COLO668 (cell line): ENCODE measurements at regions not wholly inside any gene's neighbourhood (a gene's known extent, or its start where the extent isn't known, plus 50 kb on each side); places are given as distances from the start of the nearest gene placed in this dataset.
"Not testable (repeated sequence)": the region's sequence is repeated elsewhere in the genome, so short reads cannot be mapped to it uniquely, and the experiment has no call there.

Experiments used
- DNase-seq: peaks from one replicate; lab custom pipeline; 2025; ENCODE audit not compliant: unreplicated experiment; lab: John Stamatoyannopoulos, UW

DNA sequence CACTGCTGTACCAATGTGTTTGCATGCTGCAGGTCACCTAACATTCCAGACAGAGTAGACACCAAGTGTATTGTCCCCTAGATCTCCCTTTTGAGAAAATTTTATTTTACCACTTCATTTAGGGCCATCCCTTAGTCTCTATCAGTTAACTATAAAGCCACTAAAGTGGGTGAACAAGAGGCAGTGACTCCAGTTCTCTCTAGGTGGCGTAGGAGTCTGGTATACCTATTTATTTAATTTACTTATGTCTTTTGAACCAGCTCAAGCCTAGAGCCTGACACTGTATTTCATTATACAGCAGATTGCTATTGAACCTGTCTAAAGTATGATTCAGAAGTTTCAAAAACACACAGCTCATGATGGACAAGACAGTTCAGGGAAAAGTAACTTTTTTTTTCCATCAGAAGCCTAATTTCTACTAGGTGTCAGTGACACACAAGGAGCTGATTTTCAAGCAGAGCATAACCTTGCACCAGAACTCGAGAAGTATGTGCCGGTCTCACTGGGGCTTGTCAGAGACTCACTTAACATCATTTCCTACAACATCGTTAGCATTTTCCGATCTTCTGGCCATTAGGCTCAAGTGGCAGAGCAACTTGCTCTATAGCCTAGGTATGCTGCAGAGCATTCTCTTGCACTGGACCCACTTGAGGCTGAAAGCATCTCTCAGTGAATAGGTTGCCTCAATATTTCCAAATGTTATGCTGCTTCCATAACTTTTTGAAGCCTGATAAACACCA lies 175.4 kb downstream of the CDC14C start:
- DNase-seq: no peak

DNA sequence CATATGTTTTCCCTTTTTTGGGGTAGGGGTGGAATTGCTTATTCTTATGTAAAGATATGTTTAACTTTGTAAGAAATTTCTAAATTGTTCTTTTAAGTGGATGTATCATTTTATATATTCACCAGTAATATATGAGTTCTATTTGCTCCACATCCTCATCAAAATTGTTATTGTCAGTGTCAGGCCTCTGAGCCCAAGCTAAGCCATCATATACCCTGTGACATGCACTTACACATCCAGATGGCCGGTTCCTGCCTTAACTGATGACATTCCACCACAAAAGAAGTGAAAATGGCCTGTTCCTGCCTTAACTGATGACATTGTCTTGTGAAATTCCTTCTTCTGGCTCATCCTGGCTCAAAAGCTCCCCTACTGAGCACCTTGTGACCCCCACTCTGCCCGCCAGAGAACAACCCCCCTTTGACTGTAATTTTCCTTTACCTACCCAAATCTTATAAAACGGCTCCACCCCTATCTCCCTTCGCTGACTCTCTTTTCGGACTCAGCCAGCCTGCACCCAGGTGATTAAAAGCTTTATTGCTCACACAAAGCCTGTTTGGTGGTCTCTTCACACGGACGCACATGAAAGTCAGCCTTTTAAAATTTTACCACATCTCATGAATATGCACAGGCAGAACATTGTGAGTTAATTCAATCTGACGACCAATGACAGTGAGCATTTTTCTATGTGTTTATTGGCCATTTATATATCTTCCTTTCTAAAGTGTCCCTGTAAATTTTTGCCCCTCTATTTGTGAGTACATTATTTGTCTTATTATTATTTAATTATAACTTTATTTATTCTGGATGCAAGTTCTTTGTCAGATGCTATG lies 176.8 kb downstream of the CDC14C start:
- not testable (repeated sequence) for DNase-seq

DNA sequence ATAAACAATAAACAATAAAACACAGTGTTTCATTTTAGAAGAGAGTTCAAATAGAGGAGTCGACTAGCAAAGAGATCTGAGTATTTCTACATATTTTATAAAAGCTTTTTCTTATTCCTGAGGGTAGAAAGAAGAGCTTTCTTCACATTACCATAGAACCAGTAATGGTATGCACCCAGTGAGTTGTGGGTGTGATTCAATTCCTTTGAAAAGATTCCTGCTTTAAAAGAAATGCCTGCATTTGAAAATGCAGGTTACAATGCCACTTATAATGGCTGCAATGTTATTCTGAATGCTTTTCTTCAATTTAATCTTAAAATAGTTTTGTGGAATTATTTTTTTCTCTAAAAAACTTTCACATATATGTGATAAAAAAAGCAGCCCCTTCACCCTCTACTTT lies 178.1 kb downstream of the CDC14C start:
- no peak for DNase-seq

DNA sequence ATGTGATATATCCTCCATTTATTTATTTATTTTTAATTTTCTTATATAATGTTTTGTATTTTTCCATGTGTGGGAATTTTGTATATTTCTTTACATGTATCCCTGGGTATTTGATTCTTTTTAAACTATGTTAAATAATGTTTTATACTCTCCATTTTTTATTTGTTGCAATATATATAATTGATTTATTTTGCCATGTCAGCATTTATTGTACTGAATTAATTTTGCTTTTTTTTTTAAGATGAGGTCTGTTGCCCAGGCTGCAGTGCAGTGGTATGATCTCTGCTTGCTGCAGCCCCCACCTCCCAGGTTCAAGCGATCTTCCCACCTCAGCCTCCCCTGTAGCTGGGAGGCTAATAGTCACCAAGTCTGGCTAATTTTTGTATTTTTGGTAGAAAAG lies 187.4 kb downstream of the CDC14C start:
- DNase-seq: no peak

DNA sequence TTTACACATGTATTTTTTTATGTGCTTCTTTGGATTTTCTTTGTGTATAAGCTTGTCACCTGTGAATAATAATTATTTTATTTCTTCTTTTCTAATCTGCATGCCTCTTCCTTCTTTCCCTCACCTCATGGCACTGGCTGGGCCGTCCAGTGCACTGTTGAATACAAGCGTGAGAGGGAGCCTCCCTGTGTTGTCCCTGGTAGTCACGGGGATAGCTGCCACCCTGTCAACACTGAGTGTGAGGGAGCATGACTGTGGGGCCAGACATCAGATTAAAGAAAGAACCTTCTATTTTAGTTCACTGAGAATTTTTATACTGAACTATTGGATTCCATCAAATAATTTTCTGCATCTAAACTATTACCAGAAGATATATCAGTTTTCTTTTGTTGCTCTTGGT lies 187.9 kb downstream of the CDC14C start:
- DNase-seq: no peak

DNA sequence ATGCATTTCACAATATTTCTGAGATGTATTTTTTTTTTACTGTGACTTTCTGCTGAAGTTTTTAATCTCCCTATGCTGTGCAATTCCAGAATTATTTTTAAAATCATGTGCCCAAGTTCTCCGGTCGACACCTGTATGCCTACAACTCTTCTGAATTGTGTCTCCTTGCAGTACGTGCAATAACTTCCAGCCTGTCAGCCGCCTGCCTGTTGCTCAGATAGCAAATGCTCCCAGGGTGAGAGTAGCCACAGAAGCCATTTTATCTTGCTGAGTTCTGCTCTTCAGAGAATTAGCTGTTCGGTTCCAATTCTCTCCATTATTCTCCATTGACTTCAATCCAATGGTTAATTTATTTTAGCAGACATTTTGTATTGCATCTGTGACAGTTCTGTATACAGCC lies 188.3 kb downstream of the CDC14C start:
- DNase-seq: no peak

DNA sequence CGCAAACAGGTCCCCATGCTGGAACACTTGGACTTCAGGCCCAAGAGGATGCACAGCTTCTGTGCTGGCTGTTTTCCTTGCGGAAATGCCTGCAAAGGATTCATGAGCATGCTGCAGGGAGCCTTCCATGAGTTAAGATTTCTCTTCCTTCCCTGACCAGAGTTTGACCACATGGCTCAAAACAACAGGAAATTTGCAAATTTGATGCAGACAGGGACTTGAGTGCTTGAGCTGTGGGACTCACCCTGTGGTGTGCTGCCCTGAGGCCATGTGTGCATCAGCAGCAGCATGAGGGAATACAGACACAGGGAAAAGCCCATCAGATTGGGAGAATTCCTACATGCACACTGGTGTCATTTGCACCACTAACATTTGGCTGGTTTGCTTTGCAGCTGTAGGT lies 195.4 kb downstream of the CDC14C start:
- no peak for DNase-seq

DNA sequence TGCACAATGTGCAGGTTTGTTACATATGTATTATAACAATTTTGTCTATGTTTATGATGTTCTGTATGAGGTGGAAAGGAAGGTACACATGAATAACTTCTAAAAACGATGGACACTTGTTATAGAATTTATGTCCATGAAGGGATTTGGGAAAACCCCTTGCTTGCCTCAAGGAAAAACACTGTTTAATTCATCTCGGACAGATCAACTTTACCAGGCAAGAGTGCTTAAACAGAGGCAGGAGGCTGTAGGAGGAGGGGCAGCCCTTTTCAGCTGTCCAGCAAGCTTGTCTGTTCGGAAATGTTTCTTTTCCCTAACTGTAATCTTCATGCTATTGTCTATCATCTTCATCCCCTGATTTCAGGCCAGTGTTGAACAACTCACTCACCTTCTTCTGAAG lies 200.9 kb downstream of the CDC14C start:
- no peak for DNase-seq

DNA sequence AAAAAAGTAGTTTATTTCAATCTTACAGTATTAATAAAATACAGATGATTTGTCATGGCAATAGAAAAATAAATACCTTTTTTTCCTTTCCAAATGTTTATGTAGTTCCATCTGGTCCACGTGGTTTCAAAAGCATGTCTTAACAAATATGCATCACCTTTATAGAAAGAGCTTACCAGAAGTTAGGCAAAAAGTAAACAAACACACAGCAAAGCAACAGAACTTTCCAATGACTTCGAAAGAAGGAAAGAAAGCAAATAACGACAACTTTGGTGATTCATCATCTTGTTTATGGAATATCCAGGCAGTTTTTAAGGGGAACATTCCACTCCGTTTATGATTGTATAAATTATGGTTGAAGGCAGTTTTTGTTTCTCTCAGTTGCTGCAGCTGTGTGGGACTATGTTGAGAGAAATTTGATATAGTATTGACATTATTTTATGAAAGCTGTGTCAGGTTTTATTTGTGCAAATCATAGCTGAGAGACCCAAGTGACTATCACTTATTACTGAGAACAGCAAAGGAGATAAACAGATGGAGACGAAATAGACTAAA lies 203.1 kb downstream of the CDC14C start:
- DNase-seq: no peak

DNA sequence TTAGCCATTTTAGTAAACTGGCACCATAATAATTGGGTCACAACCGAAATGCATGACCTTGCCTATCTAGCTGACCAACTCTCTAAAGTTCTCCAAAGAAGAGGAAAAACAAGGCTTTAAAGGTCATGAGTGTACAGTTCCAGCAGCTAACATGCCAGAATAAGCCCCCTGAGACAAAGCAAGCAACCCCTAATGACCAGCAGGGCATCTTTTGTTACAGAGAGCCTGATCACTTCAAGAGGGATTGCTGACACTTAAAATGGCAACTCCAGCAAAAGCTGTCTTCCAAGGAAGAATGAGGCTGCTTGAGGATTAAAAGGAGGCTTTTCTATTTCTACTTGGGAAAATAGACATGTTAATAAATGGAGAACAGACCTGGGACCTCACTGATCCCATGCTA lies 213.6 kb downstream of the CDC14C start:
- no peak for DNase-seq

DNA sequence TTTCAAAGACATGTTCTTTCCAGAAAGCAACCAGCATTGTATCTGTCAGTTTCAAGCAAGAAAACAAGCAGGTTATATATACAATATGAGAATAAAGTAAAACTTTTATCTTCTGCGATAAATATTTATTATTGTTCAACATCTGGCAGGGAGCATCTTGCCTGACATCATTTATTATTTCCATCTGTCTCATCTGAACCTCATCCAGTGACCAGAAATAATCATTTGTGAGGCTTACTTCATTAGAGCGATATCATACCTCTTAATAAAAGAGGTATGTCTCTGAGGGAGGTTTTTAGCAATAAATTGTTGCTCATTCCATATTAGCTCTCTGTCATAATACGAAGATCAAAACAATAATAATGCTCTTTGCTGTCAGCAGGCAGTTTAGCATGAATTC lies 226.1 kb downstream of the CDC14C start:
- no peak for DNase-seq

DNA sequence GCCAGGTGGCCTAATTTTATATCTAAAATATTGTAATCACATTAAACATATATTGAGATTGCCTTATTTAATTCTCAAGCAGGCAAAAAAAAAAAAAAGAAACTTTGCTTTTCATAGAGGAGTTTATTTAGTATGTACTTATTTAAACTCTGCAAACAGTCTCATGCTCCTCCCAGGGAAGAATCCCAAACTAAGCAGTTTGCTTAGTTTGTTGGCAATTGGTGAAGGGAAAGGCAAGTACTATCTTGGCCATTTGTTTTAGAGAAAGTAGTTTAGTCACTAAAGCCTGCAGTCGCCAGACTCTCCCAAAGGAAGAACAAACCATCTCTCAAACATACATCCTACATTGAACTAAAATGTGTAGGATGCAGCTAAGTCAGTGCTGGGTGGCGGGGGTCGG lies 226.8 kb downstream of the CDC14C start:
- DNase-seq: no peak

DNA sequence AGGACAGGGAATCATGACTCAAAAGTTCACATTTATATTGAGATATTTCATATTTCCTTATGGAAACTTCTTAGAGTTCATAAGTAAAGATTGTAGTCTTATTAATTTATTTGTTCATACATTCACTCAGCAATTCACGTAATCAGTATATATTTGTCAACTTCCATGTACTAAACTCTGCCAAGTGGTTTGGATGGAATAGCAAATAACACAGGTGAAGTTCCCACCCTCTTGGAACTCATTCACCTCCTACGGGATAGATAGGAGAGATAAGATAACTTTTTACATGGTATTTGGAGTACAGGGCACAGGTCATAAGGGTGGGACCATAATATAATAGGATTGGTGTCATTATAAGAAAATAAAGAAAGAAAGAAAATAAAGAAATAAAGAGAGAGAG lies 234.0 kb downstream of the CDC14C start:
- no peak for DNase-seq

DNA sequence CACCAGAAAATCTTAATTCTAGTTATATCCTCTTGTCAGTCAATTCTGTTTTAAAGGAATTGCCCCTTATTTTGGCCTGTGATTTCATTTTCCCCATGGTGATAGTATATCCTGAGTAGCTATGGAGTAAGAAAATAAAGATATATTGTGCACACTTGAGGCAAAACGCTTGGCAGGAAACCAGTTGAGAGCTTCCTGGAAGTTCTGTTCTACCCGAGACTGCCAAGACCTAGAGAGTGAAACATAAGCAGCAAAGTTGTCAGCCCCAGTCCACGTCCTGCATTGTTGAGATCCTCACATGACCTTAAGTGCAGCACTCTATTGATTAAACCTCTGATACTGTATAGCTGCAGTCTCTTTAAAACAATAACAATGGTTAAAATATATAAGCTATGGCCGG lies 235.2 kb downstream of the CDC14C start:
- DNase-seq: no peak

DNA sequence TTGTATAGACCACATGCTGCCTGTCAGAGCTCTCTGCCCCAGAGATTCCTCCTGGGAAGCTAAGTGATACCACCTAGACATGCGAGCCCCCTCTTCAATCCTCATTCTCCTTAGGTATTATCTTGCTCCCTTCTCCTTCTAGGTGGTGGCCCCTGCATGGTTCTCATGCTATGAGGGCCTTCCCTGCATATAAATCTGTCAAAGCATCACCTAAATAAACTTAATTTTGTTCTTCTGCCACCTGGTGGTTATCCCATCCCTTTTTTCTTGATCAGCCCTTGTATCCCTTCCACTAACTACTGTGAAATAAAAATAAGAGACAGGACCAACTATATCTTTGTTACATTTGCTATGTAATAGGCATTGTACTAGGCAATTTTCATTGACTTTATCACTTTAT lies 242.1 kb downstream of the CDC14C start:
- DNase-seq: no peak

DNA sequence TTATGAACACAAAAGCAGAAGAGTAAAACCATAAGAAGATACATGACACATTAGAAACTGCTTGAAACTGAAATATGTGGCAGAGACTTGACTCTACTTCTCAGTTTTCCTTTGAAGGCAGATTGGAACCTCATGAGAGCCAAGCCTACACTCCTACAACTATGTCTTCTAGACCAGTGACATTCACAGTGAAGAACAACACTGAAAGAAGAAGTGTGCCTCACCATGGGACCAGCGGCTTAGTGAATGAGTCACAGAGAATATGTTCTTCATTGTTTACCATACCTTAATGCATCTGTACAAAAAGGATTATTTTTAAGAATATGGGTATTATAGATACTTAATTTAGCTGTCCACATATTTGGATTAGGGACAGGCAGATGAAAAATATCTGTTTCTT lies 248.3 kb downstream of the CDC14C start:
- DNase-seq: no peak

DNA sequence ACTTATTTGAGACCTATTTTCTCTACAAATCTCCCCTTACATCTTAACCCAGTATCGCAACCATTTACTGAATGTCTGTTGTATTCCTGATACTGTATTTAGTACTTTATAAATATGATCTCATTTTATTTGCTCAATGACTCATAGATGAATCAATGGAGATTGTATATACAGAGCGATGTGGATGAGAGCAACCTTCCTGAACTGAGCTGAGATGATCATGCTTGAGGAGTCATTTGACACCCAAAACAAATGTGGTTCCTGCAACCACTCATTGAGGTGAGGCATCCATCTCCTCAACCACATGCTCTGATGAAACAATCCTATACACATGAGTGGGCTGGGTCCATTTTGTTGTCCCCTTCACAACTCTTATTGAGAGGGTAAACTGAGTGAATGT lies 250.0 kb downstream of the CDC14C start:
- peak; percentile 17 for DNase-seq

DNA sequence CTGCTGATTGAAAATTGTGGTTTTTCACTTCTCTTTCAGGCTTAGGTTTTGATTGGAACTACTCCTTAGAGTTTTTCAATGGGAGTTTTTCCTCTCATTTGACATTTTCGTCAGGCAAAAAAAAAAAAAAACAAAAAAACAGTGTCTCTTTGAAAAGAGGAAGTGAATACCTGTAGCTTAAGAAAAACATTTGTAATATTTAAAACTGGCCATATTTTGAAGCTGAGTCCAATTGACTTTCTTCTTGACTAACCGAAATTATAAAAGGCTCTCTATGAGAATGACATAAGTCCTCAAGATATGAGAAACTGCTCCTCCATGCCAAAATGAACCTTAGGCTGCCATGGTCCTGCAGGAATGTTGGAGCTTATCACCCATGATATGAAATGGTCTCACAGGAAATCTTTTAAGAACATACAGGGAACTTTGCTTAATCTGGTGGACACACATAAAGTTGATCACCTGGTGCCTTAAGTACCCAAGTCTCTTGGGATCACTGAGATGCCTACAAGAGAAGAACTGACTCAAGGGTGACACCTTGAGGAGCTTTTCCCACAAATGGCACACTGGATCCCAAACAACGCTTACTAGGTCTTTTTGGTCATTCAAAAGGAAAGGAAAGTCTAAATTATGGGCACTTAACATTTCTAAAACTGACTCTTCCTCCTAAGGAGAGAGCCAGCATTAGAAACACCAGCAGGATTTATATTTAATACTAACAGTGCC lies 263.4 kb downstream of the CDC14C start:
- DNase-seq: peak; percentile 15

DNA sequence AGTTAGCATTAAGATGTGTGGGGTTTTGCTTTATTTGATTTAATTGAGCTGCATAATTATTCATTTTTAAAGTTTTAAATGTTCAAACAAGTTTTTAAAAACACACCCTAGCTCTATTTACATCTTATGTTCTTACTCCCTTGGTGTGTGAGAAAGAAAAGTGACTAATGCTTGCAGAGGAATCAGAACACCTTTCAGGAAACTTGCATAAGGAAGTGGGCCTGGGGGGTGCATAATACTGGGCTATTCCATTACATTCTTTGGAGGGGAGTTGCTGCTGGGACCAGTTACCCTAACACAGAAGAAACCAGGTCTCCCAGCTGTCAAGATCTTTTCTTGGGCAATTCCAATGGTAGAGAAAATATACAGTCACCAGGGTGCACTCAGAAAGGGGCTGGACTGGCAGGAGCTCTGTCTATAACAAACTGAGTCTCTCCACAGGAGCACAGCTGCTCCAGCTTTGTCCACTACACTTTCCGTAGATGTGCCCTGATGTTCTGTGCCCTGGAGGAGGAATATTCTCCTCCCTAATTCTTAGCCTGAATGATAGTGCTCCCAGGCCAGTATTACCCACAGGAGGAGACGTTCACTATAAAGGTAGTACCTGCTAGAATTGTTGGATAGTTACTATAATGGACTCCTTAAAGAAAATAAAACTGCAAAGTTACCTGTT lies 304.2 kb downstream of the CDC14C start:
- DNase-seq: no peak

DNA sequence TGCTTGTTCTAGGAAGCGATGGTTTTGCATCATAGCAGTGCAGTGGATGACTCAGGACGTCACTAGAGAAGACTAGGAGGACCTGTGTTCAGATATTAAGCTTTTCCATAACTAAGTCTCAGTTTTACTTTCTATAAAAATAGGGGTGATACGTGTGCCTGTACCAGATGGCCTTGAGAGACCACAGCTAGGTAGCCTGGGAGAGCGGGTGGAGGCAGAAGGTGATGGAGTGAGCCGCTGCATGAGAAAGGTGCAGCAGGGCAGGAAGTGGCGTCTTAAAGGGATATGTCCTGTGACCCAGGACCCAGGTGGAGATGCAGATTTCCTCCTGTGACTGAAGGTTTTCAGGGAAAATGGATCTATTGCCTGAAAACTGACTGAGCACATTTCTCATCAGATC lies 304.9 kb downstream of the CDC14C start:
- DNase-seq: no peak

DNA sequence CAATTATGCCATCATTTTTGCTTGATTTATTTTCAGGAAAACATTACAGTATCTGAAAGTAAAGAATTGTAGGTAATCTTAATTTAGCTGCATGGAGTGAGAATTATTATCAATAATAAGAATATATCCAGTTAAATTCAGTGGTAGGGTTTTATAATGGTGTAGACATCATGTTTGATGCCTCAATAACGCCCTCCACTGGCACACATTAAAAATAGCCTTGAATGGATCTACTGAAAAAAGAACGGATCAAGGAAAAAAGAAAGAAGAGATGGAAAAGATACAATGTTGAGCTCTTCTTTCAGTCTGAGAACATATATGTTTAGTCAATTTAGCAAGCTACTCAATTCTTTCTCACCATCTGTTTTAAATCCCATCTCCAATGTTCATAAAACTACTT lies 319.2 kb downstream of the CDC14C start:
- no peak for DNase-seq
